Esophagus squamous epithelium (tissue), 5 donors: ENCODE measurements at regions not wholly inside any gene's neighbourhood (a gene's known extent, or its start where the extent isn't known, plus 50 kb on each side); places are given as distances from the start of the nearest gene placed in this dataset.

ENCODE experiments used
- DNase-seq: peaks from one replicate; lab custom pipeline; 2025; lab: John Stamatoyannopoulos, UW
- H3K27ac ChIP-seq, 4 donors: fragments of 200-600 bp; sonication (generic); one replicate each; pipeline ENCODE4 v1.5.1; 2016 to 2019; ENCODE audit warnings: mild to moderate bottlenecking in 1 of 4
- H3K27me3 ChIP-seq, 4 donors: fragments of 200-600 bp; sonication (generic); 1 replicate in 3 of 4; 2 replicates in 1 of 4; pipeline versions ENCODE4 v1.5.1 to v1.6.0; 2017 to 2021; ENCODE audit warnings: antibody characterized with exemption in 1 of 4
- H3K36me3 ChIP-seq, 3 donors: fragments of 200-600 bp; sonication (generic); one replicate each; pipeline ENCODE4 v1.5.1; 2016 to 2019
- H3K4me1 ChIP-seq, 3 donors: fragments of 200-600 bp; sonication (generic); one replicate each; pipeline ENCODE4 v1.5.1; 2017 to 2019
- H3K4me3 ChIP-seq, 4 donors: fragments of 200-600 bp; sonication (generic); 1 replicate in 3 of 4; 2 replicates in 1 of 4; pipeline ENCODE4 v1.5.1; 2016 to 2019; ENCODE audit warnings: mild to moderate bottlenecking in 2 of 4, moderate library complexity in 1 of 4
- H3K9me3 ChIP-seq, 3 donors: fragments of 200-600 bp; sonication (generic); one replicate each; pipeline ENCODE4 v1.5.1; 2016 to 2019
- CTCF ChIP-seq, 6 experiments: fragments of 450-650 bp in 4 of 6; fragments of 200-600 bp in 2 of 6; sonication (generic) in 2 of 6; IDR thresholded peaks; one replicate each; pipeline ENCODE4 v1.5.1; 2016 to 2019; ENCODE audit warnings: antibody characterized with exemption in 6 of 6, mild to moderate bottlenecking in 4 of 6, moderate library complexity in 4 of 6
- POLR2A ChIP-seq, 4 donors: fragments of 450-650 bp; IDR thresholded peaks; one replicate each; pipeline ENCODE4 v1.6.1; 2017; ENCODE audit warnings: antibody characterized with exemption in 4 of 4, mild to moderate bottlenecking in 4 of 4, moderate library complexity in 3 of 4
- WGBS, 2 donors: methylation state at CpG; one replicate each; pipeline ENCODE4 v1.1.5; 2018; 5-methylcytosine and 5-hydroxymethylcytosine counted together
- intact Hi-C: fragments of 100-400 bp; cut with DNase I; formaldehyde crosslinking; loops from one replicate; pipeline ENCODE4 v1.15.0; 2022
- donor health status: DM: yes; HTN: yes; CAD: no.

GRCh38 chr4:97105347-97106099, 1037.8 kb downstream of the STPG2 start:
- H3K27me3 ChIP-seq: no peaks in the 10 kb centered on the region
- H3K4me3 ChIP-seq: no peak overlapping the region
- no peak for TF ChIP-seq POLR2A (IDR thresholded peaks at IDR 0.05)
- TF ChIP-seq CTCF (IDR thresholded peaks at IDR 0.05): no peak
- intact Hi-C loops: no loop called here
- no peaks in the 10 kb centered on the region for H3K9me3 ChIP-seq
- H3K27ac ChIP-seq: no peak overlapping the region
- H3K4me1 ChIP-seq: no peaks in the 10 kb centered on the region
- DNase-seq: no peak
- 28 to 60% methylated on average over 3 of the region's 3 CpGs for WGBS, 2 donors
- no peaks in the 10 kb centered on the region for H3K36me3 ChIP-seq

DNA sequence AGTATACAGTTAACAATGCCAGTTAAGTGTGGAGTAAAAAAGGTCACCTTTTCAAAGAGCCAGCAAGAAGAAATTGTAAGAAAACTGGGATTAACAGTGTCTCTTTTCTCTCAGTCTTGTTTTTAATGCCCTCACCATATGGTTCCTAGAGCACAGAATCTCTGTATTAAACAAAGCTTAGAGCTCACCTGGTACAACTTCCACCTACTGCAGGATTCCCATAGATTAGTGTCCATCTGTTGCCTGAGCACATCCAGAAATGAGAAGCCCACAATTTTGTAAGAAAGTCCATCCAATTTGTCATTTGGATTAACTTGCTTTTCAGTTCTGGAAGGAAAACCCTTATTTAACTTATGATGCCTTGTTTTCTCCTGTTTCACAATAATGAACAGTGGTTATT, 1037.1 kb downstream of the STPG2 start:
- DNase-seq: no peak
- Histone ChIP-seq H3K27ac (no peak overlapping the region), H3K4me3 (no peak overlapping the region), H3K9me3 (no peaks in the 10 kb centered on the region), H3K36me3 (no peaks in the 10 kb centered on the region), H3K4me1 (no peaks in the 10 kb centered on the region), H3K27me3 (no peaks in the 10 kb centered on the region)
- TF ChIP-seq POLR2A (IDR thresholded peaks at IDR 0.05) (no peak), CTCF (IDR thresholded peaks at IDR 0.05) (no peak)
- intact Hi-C loops: no loop called here

- Histone ChIP-seq H3K9me3 (no peaks in the 10 kb centered on the region), H3K4me3 (no peak overlapping the region), H3K27ac (no peak overlapping the region), H3K36me3 (no peaks in the 10 kb centered on the region), H3K4me1 (no peaks in the 10 kb centered on the region), H3K27me3 (no peaks in the 10 kb centered on the region)
- TF ChIP-seq POLR2A (IDR thresholded peaks at IDR 0.05) (no peak), CTCF (IDR thresholded peaks at IDR 0.05) (no peak)
- DNase-seq: no peak
- 50 to 61% methylated on average over 1 of the region's 1 CpG for WGBS, 2 donors
- intact Hi-C loops: no loop called here
These were observed 1032.8 kb downstream of the STPG2 start for GRCh38 chr4:97110506-97110905.

DNA sequence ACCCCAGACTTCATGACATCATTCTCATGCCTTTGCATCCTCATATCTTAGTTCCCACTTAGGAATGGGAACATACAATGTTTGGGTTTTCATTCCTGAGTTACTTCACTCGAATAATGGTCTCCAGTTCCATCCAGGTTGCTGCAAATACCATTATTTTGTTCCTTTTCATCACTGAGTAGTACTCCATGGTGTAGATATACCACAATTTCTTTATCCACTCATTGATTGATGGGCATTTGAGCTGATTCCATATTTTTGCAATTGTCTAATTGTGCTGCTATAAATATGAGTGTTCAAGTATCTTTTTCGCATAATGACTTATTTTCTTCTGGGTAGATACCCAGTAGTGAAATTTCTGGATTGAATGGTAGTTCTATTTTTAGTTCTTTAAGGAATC, 1026.8 kb downstream of the STPG2 start:
- Histone ChIP-seq H3K27me3 (no peaks in the 10 kb centered on the region), H3K4me1 (no peaks in the 10 kb centered on the region), H3K9me3 (no peaks in the 10 kb centered on the region), H3K27ac (no peak overlapping the region), H3K4me3 (no peak overlapping the region), H3K36me3 (no peaks in the 10 kb centered on the region)
- 47 to 55% methylated on average over 2 of the region's 2 CpGs for WGBS, 2 donors
- intact Hi-C loops: no loop called here
- DNase-seq: no peak
- TF ChIP-seq CTCF (IDR thresholded peaks at IDR 0.05) (no peak), POLR2A (IDR thresholded peaks at IDR 0.05) (no peak)

- no peaks in the 10 kb centered on the region for H3K4me1 ChIP-seq
These were observed 1021.8 kb downstream of the STPG2 start for GRCh38 chr4:97121493-97121892.

More at GRCh38 chr4:97121493-97121892, 1021.8 kb downstream of the STPG2 start:
- no peak for DNase-seq
- Histone ChIP-seq H3K36me3 (no peaks in the 10 kb centered on the region), H3K4me3 (no peak overlapping the region), H3K9me3 (peaks cover 0 to 4% (median 4%) of the 10 kb centered on the region in 3 donors), H3K27ac (no peak overlapping the region), H3K27me3 (no peaks in the 10 kb centered on the region)
- intact Hi-C loops: no loop called here
- WGBS, 2 donors: 32 to 50% methylated on average over 1 of the region's 1 CpG
- TF ChIP-seq POLR2A (IDR thresholded peaks at IDR 0.05): no peak
